ENCODE measurements at regions not wholly inside any gene's neighbourhood (a gene's known extent, or its start where the extent isn't known, plus 50 kb on each side); places are given as distances from the start of the nearest gene placed in this dataset.

GRCh38 chr3:34361921-34362320, 563.5 kb downstream of the PDCD6IP start:
- H3K27ac ChIP-seq (ENCODE audit: low read depth, low read length) = no peak overlapping the region
- H3K4me3 ChIP-seq (ENCODE audit: low read length) = no peak overlapping the region
- peaks cover 7% of the 10 kb centered on the region; the same call in 1 of the 2 replicates for H3K4me1 ChIP-seq (ENCODE audit: insufficient read depth, low read length)
- no peaks in the 10 kb centered on the region for H3K9me3 ChIP-seq (ENCODE audit: insufficient read depth, low read depth, low read length)
- no peaks in the 10 kb centered on the region for H3K36me3 ChIP-seq (ENCODE audit: insufficient read depth, low read length)
- no peak overlapping the region for H3K9ac ChIP-seq (ENCODE audit: low read depth, low read length)
- 95% methylated on average over 5 of the region's 5 CpGs for WGBS
- no peaks in the 10 kb centered on the region for H3K27me3 ChIP-seq (ENCODE audit: insufficient read depth, low read length)

DNA sequence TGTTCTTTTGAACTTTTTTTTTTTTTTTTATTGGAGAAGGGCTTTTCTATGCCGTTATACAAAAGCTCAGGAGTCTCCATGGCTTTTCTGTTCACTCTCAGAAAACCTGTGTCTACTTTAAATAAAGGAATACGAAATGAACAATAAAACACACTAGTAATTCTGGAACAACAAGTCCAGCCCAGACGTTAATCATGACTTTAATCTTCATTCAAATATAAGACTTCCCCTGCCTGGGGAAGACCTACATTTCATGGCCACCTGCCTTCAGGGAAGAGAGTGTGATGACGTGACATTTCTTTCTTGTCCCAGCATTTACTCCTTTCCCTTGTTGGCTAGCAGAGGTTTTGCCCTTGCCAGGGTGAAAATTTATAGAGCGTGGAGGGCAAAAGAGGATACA, 564.5 kb downstream of the PDCD6IP start:
- peaks cover 7% of the 10 kb centered on the region; the same call in 1 of the 2 replicates for H3K4me1 ChIP-seq (ENCODE audit: insufficient read depth, low read length)
- H3K4me3 ChIP-seq (ENCODE audit: low read length) = no peak overlapping the region
- WGBS = 95% methylated on average over 5 of the region's 5 CpGs
- no peaks in the 10 kb centered on the region for H3K9me3 ChIP-seq (ENCODE audit: insufficient read depth, low read depth, low read length)
- no peak overlapping the region for H3K27ac ChIP-seq (ENCODE audit: low read depth, low read length)
- H3K9ac ChIP-seq (ENCODE audit: low read depth, low read length) = no peak overlapping the region
- H3K36me3 ChIP-seq (ENCODE audit: insufficient read depth, low read length) = no peaks in the 10 kb centered on the region
- H3K27me3 ChIP-seq (ENCODE audit: insufficient read depth, low read length) = no peaks in the 10 kb centered on the region

DNA sequence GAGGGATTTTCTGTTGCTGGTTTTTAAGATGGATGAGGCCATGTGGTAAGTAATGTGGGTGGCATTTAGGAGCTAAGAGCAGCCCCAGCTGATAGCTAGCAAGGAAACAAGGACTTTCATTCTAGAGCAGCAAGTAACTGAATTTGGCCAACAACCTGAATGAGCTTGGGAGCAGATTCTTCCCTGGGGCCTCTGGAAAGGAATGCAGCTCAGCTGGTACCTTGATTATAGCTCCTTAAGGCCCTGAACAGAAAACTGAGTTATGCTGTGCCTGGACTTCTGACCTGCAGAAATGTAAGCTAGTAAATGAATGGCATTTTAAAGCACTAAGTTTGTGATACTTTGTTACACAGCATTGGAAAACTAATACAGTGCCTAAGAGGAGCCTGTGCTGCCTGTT, 565.5 kb downstream of the PDCD6IP start:
- Histone ChIP-seq H3K4me1 (ENCODE audit: insufficient read depth, low read length) (peaks cover 7% of the 10 kb centered on the region; the same call in 1 of the 2 replicates), H3K27ac (ENCODE audit: low read depth, low read length) (no peak overlapping the region), H3K27me3 (ENCODE audit: insufficient read depth, low read length) (no peaks in the 10 kb centered on the region), H3K36me3 (ENCODE audit: insufficient read depth, low read length) (no peaks in the 10 kb centered on the region), H3K4me3 (ENCODE audit: low read length) (no peak overlapping the region), H3K9ac (ENCODE audit: low read depth, low read length) (no peak overlapping the region), H3K9me3 (ENCODE audit: insufficient read depth, low read depth, low read length) (no peaks in the 10 kb centered on the region)

GRCh38 chr3:34364335-34364734, 565.9 kb downstream of the PDCD6IP start:
- WGBS = 79% methylated on average over 2 of the region's 2 CpGs
- Histone ChIP-seq H3K4me1 (ENCODE audit: insufficient read depth, low read length) (peaks cover 7% of the 10 kb centered on the region; the same call in 1 of the 2 replicates), H3K27ac (ENCODE audit: low read depth, low read length) (no peak overlapping the region), H3K27me3 (ENCODE audit: insufficient read depth, low read length) (no peaks in the 10 kb centered on the region), H3K4me3 (ENCODE audit: low read length) (no peak overlapping the region), H3K9ac (ENCODE audit: low read depth, low read length) (no peak overlapping the region), H3K36me3 (ENCODE audit: insufficient read depth, low read length) (no peaks in the 10 kb centered on the region), H3K9me3 (ENCODE audit: insufficient read depth, low read depth, low read length) (no peaks in the 10 kb centered on the region)

GRCh38 chr3:34365231-34365630, 566.8 kb downstream of the PDCD6IP start:
- Histone ChIP-seq H3K4me1 (ENCODE audit: insufficient read depth, low read length) (peaks cover 7% of the 10 kb centered on the region; the same call in 1 of the 2 replicates), H3K27ac (ENCODE audit: low read depth, low read length) (no peak overlapping the region), H3K9me3 (ENCODE audit: insufficient read depth, low read depth, low read length) (no peaks in the 10 kb centered on the region), H3K9ac (ENCODE audit: low read depth, low read length) (no peak overlapping the region), H3K4me3 (ENCODE audit: low read length) (no peak overlapping the region), H3K36me3 (ENCODE audit: insufficient read depth, low read length) (no peaks in the 10 kb centered on the region), H3K27me3 (ENCODE audit: insufficient read depth, low read length) (no peaks in the 10 kb centered on the region)
- 93% methylated on average over 3 of the region's 3 CpGs for WGBS

GRCh38 chr3:34365771-34366170, 567.3 kb downstream of the PDCD6IP start:
- Histone ChIP-seq H3K36me3 (ENCODE audit: insufficient read depth, low read length) (no peaks in the 10 kb centered on the region), H3K27me3 (ENCODE audit: insufficient read depth, low read length) (no peaks in the 10 kb centered on the region), H3K9me3 (ENCODE audit: insufficient read depth, low read depth, low read length) (no peaks in the 10 kb centered on the region), H3K27ac (ENCODE audit: low read depth, low read length) (no peak overlapping the region), H3K4me1 (ENCODE audit: insufficient read depth, low read length) (peaks cover 7% of the 10 kb centered on the region; the same call in 1 of the 2 replicates), H3K4me3 (ENCODE audit: low read length) (no peak overlapping the region), H3K9ac (ENCODE audit: low read depth, low read length) (no peak overlapping the region)
- 95% methylated on average over 2 of the region's 2 CpGs for WGBS

DNA sequence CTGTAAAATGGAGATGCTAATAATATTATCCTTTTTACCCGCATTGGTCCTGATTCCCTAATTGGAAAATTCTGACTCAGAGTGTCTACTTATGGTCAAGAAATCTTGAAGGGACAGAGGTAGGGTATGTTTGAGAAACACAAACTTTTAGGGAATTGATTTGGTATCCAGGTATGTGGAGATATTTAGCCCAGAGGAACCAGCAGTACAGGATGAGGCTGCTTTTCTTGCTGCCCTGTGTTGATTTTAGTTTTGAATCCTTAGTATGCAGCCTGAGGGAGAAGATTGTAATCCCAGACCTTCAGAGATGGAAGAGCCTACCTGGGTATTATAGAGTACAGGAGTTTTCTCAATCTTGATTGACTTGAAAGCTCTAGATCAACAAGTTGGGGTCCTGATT, 569.1 kb downstream of the PDCD6IP start:
- H3K9me3 ChIP-seq (ENCODE audit: insufficient read depth, low read depth, low read length) = no peaks in the 10 kb centered on the region
- H3K36me3 ChIP-seq (ENCODE audit: insufficient read depth, low read length) = no peaks in the 10 kb centered on the region
- 88% methylated on average over 1 of the region's 1 CpG for WGBS
- no peaks in the 10 kb centered on the region for H3K27me3 ChIP-seq (ENCODE audit: insufficient read depth, low read length)
- no peak overlapping the region for H3K27ac ChIP-seq (ENCODE audit: low read depth, low read length)
- no peak overlapping the region for H3K4me3 ChIP-seq (ENCODE audit: low read length)
- H3K9ac ChIP-seq (ENCODE audit: low read depth, low read length) = no peak overlapping the region
- peaks cover 7% of the 10 kb centered on the region; the same call in 1 of the 2 replicates for H3K4me1 ChIP-seq (ENCODE audit: insufficient read depth, low read length)

DNA sequence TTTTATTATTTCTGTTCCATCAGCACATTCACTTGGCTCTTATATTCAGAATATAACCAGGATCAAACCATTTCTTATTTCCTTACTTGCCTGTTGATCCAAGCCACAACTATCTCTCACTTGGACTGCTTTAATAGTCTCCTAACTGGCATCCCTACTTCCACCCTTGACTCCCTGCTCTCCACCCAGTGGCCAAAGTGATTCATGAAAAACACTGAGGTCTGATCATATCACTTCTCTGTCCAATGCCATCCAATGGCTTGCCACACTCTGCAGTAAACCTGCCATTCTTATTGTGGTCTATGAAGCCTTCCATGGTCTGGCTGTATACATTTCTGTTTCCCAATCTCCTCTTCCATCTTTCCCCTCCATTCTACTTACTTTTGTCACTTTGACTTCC, 576.1 kb downstream of the PDCD6IP start:
- Histone ChIP-seq H3K4me3 (ENCODE audit: low read length) (no peak overlapping the region), H3K27me3 (ENCODE audit: insufficient read depth, low read length) (no peaks in the 10 kb centered on the region), H3K9ac (ENCODE audit: low read depth, low read length) (no peak overlapping the region), H3K36me3 (ENCODE audit: insufficient read depth, low read length) (no peaks in the 10 kb centered on the region), H3K27ac (ENCODE audit: low read depth, low read length) (no peak overlapping the region), H3K9me3 (ENCODE audit: insufficient read depth, low read depth, low read length) (no peaks in the 10 kb centered on the region), H3K4me1 (ENCODE audit: insufficient read depth, low read length) (no peaks in the 10 kb centered on the region)

DNA sequence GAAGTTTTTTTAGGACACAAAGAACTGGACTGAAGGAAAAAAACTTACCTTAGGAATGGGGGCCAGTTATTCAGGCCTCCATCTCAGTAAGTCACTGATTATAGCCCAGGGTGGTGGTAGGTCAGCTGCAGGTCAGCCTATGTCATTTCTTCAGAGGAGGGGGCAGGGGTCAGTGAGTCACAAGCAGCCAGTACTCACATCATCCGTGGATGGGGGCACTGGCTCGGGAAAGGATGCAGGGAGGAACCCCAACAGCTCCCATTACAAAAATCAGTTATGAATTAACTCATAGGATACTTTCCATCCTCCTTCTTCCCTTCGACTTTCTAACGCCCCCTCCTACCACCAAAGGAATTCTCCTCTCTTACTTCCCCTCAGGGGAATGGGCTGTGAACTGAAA, 578.3 kb downstream of the PDCD6IP start:
- H3K4me1 ChIP-seq (ENCODE audit: insufficient read depth, low read length) = no peaks in the 10 kb centered on the region
- H3K4me3 ChIP-seq (ENCODE audit: low read length) = no peak overlapping the region
- H3K27ac ChIP-seq (ENCODE audit: low read depth, low read length) = no peak overlapping the region
- H3K27me3 ChIP-seq (ENCODE audit: insufficient read depth, low read length) = no peaks in the 10 kb centered on the region
- H3K9me3 ChIP-seq (ENCODE audit: insufficient read depth, low read depth, low read length) = no peaks in the 10 kb centered on the region
- no peaks in the 10 kb centered on the region for H3K36me3 ChIP-seq (ENCODE audit: insufficient read depth, low read length)
- WGBS = 93% methylated on average over 4 of the region's 4 CpGs
- H3K9ac ChIP-seq (ENCODE audit: low read depth, low read length) = no peak overlapping the region

- no peak overlapping the region for H3K4me3 ChIP-seq (ENCODE audit: low read length)
- no peaks in the 10 kb centered on the region for H3K36me3 ChIP-seq (ENCODE audit: insufficient read depth, low read length)
- H3K27me3 ChIP-seq (ENCODE audit: insufficient read depth, low read length) = no peaks in the 10 kb centered on the region
- H3K4me1 ChIP-seq (ENCODE audit: insufficient read depth, low read length) = no peaks in the 10 kb centered on the region
- no peak overlapping the region for H3K27ac ChIP-seq (ENCODE audit: low read depth, low read length)
- 95% methylated on average over 6 of the region's 6 CpGs for WGBS
- H3K9ac ChIP-seq (ENCODE audit: low read depth, low read length) = no peak overlapping the region
- H3K9me3 ChIP-seq (ENCODE audit: insufficient read depth, low read depth, low read length) = no peaks in the 10 kb centered on the region
Observed at GRCh38 chr3:34377961-34378360, 579.5 kb downstream of the PDCD6IP start.

GRCh38 chr3:34381243-34381642, 582.8 kb downstream of the PDCD6IP start:
- H3K4me3 ChIP-seq (ENCODE audit: low read length) = no peak overlapping the region
- no peak overlapping the region for H3K27ac ChIP-seq (ENCODE audit: low read depth, low read length)
- H3K9ac ChIP-seq (ENCODE audit: low read depth, low read length) = no peak overlapping the region
- no peaks in the 10 kb centered on the region for H3K27me3 ChIP-seq (ENCODE audit: insufficient read depth, low read length)
- no peaks in the 10 kb centered on the region for H3K9me3 ChIP-seq (ENCODE audit: insufficient read depth, low read depth, low read length)
- no peaks in the 10 kb centered on the region for H3K36me3 ChIP-seq (ENCODE audit: insufficient read depth, low read length)
- H3K4me1 ChIP-seq (ENCODE audit: insufficient read depth, low read length) = 0 out of 2 replicates have a peak, but pooled peaks cover under 1% of the 10 kb centered on the region

- no peak overlapping the region for H3K27ac ChIP-seq (ENCODE audit: low read depth, low read length)
- WGBS = 94% methylated on average over 3 of the region's 3 CpGs
- H3K27me3 ChIP-seq (ENCODE audit: insufficient read depth, low read length) = no peaks in the 10 kb centered on the region
- no peaks in the 10 kb centered on the region for H3K9me3 ChIP-seq (ENCODE audit: insufficient read depth, low read depth, low read length)
- no peak overlapping the region for H3K9ac ChIP-seq (ENCODE audit: low read depth, low read length)
- H3K4me1 ChIP-seq (ENCODE audit: insufficient read depth, low read length) = peaks cover 7% of the 10 kb centered on the region; the same call in 1 of the 2 replicates
- no peak overlapping the region for H3K4me3 ChIP-seq (ENCODE audit: low read length)
- no peaks in the 10 kb centered on the region for H3K36me3 ChIP-seq (ENCODE audit: insufficient read depth, low read length)
Observed at GRCh38 chr3:34382859-34383258, 584.4 kb downstream of the PDCD6IP start.

All from HUES64 (cell line).